AG09309 (cell line): ENCODE measurements at regions not wholly inside any gene's neighbourhood (a gene's known extent, or its start where the extent isn't known, plus 50 kb on each side); places are given as distances from the start of the nearest gene placed in this dataset.

Experiments
- DNase-seq: peaks from one replicate; pipeline ENCODE4 v3.0.0-alpha.2; 2010; ENCODE audit warnings: low read depth
- H3K4me3 ChIP-seq: 2 replicates; pipeline ENCODE4 v1.5.1; 2011; ENCODE audit warnings: mild to moderate bottlenecking, low read depth, low read length, moderate library complexity; ENCODE audit not compliant: control insufficient read depth
- CTCF ChIP-seq: IDR thresholded peaks from 2 replicates; pipeline ENCODE4 v1.5.1; 2011; ENCODE audit warnings: mild to moderate bottlenecking, low read depth, low read length, inconsistent platforms; ENCODE audit not compliant: insufficient read depth, control insufficient read depth; ENCODE audit errors: missing control alignments

GRCh38 chr14:44154874-44155273 is 352.2 kb downstream of the FSCB start:
- TF ChIP-seq CTCF = no peak
- H3K4me3 ChIP-seq = no peak overlapping the region
- no peak for DNase-seq

GRCh38 chr14:44154446-44154845 is 352.6 kb downstream of the FSCB start:
- TF ChIP-seq CTCF = no peak

GRCh38 chr14:44151130-44151820 is 355.8 kb downstream of the FSCB start:
- H3K4me3 ChIP-seq = no peak overlapping the region
- no peak for DNase-seq
- TF ChIP-seq CTCF = no peak

More at GRCh38 chr14:44154446-44154845, 352.6 kb downstream of the FSCB start:
- H3K4me3 ChIP-seq = no peak overlapping the region
- no peak for DNase-seq

GRCh38 chr14:44149597-44149996 is 357.5 kb downstream of the FSCB start:
- no peak overlapping the region for H3K4me3 ChIP-seq
- TF ChIP-seq CTCF = peak; percentile 23
- DNase-seq = no peak

- no peak overlapping the region for H3K4me3 ChIP-seq
- TF ChIP-seq CTCF = no peak
- DNase-seq = no peak
Observed at GRCh38 chr14:44142006-44142405, 365.1 kb downstream of the FSCB start.

- TF ChIP-seq CTCF = no peak
- no peak for DNase-seq
- H3K4me3 ChIP-seq = no peak overlapping the region
Observed at GRCh38 chr14:44135972-44136371, 371.1 kb downstream of the FSCB start.
